ENCODE measurements at regions not wholly inside any gene's neighbourhood (a gene's known extent, or its start where the extent isn't known, plus 50 kb on each side); places are given as distances from the start of the nearest gene placed in this dataset.

- TF ChIP-seq CREB1 (IDR thresholded peaks at IDR 0.05) (no peak), ATF3 (IDR thresholded peaks at IDR 0.05; ENCODE audit: insufficient read depth, low read depth, low read length) (no peak), POLR2AphosphoS5 (IDR thresholded peaks at IDR 0.05; ENCODE audit: low read depth, low read length) (no peak), CTCF (IDR thresholded peaks at IDR 0.05; ENCODE audit: control extremely low read depth in 1 of 3, insufficient read depth in 1 of 3, low read depth in 1 of 3, low read length in 3 of 3) (no peak), POLR2A (IDR thresholded peaks at IDR 0.05; ENCODE audit: control extremely low read depth in 1 of 2, low read depth in 2 of 2, low read length in 2 of 2) (no peak), EZH2 (IDR thresholded peaks at IDR 0.05; ENCODE audit: low read depth, low read length, severe bottlenecking) (no peak), NANOG (IDR thresholded peaks at IDR 0.05; ENCODE audit: insufficient read depth, low read depth, low read length, poor library complexity, severe bottlenecking) (no peak), USF2 (IDR thresholded peaks at IDR 0.05; ENCODE audit: low read length) (no peak), EP300 (IDR thresholded peaks at IDR 0.05; ENCODE audit: borderline replicate concordance in 1 of 2, low read depth in 2 of 2, low read length in 2 of 2) (no peak), EGR1 (IDR thresholded peaks at IDR 0.05; ENCODE audit: borderline replicate concordance, low read depth, low read length) (no peak), CHD2 (IDR thresholded peaks at IDR 0.05; ENCODE audit: low read length) (no peak), JUND (IDR thresholded peaks at IDR 0.05; ENCODE audit: low read length) (no peak)
Observed at GRCh38 chrX:3426552-3426951, 80.1 kb upstream of the MXRA5 start.

Data from H1 (cell line).